ENCODE measurements at regions not wholly inside any gene's neighbourhood (a gene's known extent, or its start where the extent isn't known, plus 50 kb on each side); places are given as distances from the start of the nearest gene placed in this dataset.

GRCh38 chr17:83176623-83177583 is 97.5 kb downstream of the METRNL start:
- no peaks in the 10 kb centered on the region for H3K36me3 ChIP-seq (ENCODE audit: insufficient read depth in 1 of 2, low read depth in 1 of 2)
- H3K4me1 ChIP-seq, result no peaks in the 10 kb centered on the region
- peaks cover 0 to 3% (median 0%) of the 10 kb centered on the region in 3 donors for H3K27me3 ChIP-seq (ENCODE audit: insufficient read depth in 3 of 3, low read length in 2 of 3)
- H3K4me3 ChIP-seq, result no peak overlapping the region
- no peak overlapping the region for H3K27ac ChIP-seq
- ATAC-seq (no peak), DNase-seq (no peak)
- H3K9me3 ChIP-seq, result no peaks in the 10 kb centered on the region
- TF ChIP-seq CTCF (IDR thresholded peaks at IDR 0.05), result no peak
- intact Hi-C loops (cut with DNase I), result no loop called here
- 93 to 94% (median 94%) methylated on average over 22 of the region's 22 CpGs for WGBS, 3 donors

DNA sequence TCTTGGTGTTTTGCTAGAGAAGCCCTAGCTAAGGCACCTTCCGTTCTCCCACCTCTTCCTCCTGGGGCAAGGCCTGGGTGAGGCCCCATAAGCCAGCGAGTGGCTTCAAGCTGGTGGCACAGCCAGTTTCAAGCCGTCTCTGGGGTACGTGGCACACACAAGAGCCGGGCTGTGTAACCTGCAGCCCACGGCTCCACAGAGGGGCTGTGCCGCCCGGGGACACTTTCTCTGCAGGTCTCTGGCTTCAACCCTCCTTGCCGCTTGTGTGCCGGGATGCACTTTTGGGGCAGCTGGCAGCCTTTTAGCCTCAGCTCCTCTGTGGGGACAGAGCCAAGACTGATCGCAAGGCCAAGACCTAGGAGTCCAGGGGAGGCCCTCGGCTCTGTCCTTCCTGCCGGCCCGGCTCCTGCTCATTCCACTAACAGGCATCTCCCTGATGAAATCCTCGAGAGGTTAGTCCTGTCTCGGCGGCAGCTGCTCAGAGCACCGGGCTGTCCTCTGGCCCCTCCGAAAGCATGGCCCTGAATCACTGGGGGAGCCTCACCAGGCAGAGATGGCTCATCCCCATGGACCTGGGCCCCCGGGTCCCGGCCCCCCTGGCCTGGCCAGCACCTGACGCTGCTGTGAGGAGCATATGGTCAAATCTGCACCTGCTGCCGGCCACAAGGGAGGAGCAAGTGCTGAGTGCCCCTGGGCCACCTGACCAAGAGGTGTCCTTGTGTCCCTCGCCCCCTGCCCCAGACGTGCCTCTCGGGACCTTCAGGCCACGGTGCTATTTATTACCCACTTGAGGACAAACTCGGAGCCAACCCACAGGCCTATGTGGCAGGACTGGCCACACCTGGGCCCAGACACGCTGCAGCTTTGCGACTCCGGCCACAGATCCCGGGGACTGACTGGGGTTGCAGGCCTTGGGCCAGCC is 98.5 kb downstream of the METRNL start:
- DNase-seq, result no peak

GRCh38 chr17:83178533-83179304 is 99.3 kb downstream of the METRNL start:
- WGBS, 3 donors, result 75 to 87% (median 76%) methylated on average over 29 of the region's 29 CpGs
- Histone ChIP-seq H3K27ac (no peak overlapping the region), H3K36me3 (ENCODE audit: insufficient read depth in 1 of 2, low read depth in 1 of 2) (no peaks in the 10 kb centered on the region), H3K4me1 (no peaks in the 10 kb centered on the region), H3K4me3 (no peak overlapping the region), H3K27me3 (ENCODE audit: insufficient read depth in 3 of 3, low read length in 2 of 3) (peaks cover 0 to 3% (median 0%) of the 10 kb centered on the region in 3 donors), H3K9me3 (no peaks in the 10 kb centered on the region)
- ATAC-seq (no peak), DNase-seq (no peak)
- intact Hi-C loops (cut with DNase I), result no loop called here
- no peak for TF ChIP-seq CTCF (IDR thresholded peaks at IDR 0.05)

More for the DNA sequence above, 98.5 kb downstream of the METRNL start:
- TF ChIP-seq CTCF (IDR thresholded peaks at IDR 0.05), result no peak
- peaks cover 0 to 3% (median 0%) of the 10 kb centered on the region in 3 donors for H3K27me3 ChIP-seq (ENCODE audit: insufficient read depth in 3 of 3, low read length in 2 of 3)
- no peaks in the 10 kb centered on the region for H3K36me3 ChIP-seq (ENCODE audit: insufficient read depth in 1 of 2, low read depth in 1 of 2)
- no peak overlapping the region for H3K27ac ChIP-seq
- no peak for ATAC-seq
- 74 to 86% (median 81%) methylated on average over 32 of the region's 32 CpGs for WGBS, 3 donors
- intact Hi-C loops (cut with DNase I), result no loop called here
- no peak overlapping the region for H3K4me3 ChIP-seq
- no peaks in the 10 kb centered on the region for H3K9me3 ChIP-seq
- H3K4me1 ChIP-seq, result no peaks in the 10 kb centered on the region

GRCh38 chr17:83179374-83179773 is 100.0 kb downstream of the METRNL start:
- no peak for TF ChIP-seq CTCF (IDR thresholded peaks at IDR 0.05)
- H3K4me3 ChIP-seq, result no peak overlapping the region
- H3K9me3 ChIP-seq, result no peaks in the 10 kb centered on the region
- no peak overlapping the region for H3K27ac ChIP-seq
- H3K36me3 ChIP-seq (ENCODE audit: insufficient read depth in 1 of 2, low read depth in 1 of 2), result no peaks in the 10 kb centered on the region
- DNase-seq (no peak), ATAC-seq (no peak)
- 60 to 74% (median 65%) methylated on average over 12 of the region's 12 CpGs for WGBS, 3 donors
- peaks cover 0 to 3% (median 0%) of the 10 kb centered on the region in 3 donors for H3K27me3 ChIP-seq (ENCODE audit: insufficient read depth in 3 of 3, low read length in 2 of 3)
- H3K4me1 ChIP-seq, result no peaks in the 10 kb centered on the region
- intact Hi-C loops (cut with DNase I), result no loop called here

All from psoas muscle (tissue), 7 donors.